SK-N-SH (cell line): ENCODE measurements at regions not wholly inside any gene's neighbourhood (a gene's known extent, or its start where the extent isn't known, plus 50 kb on each side); places are given as distances from the start of the nearest gene placed in this dataset.

Experiments used
- CTCF ChIP-seq: fragments of 200-600 bp; sonication (generic); IDR thresholded peaks from 2 replicates; pipeline ENCODE4 v1.6.1; 2017; ENCODE audit warnings: antibody characterized with exemption, mild to moderate bottlenecking, moderate library complexity
- EZH2phosphoT487 ChIP-seq: fragments of 200-600 bp; sonication (generic); IDR thresholded peaks from 2 replicates; pipeline ENCODE4 v1.6.1; 2017; ENCODE audit warnings: low read depth, mixed run types, mild to moderate bottlenecking, antibody characterized with exemption, moderate library complexity, borderline replicate concordance
- GABPA ChIP-seq: IDR thresholded peaks from 2 replicates; pipeline ENCODE4 v1.4.0; 2012; ENCODE audit warnings: low read depth, mild to moderate bottlenecking
- IRF3 ChIP-seq: fragments of 150-350 bp; IDR thresholded peaks from 2 replicates; pipeline ENCODE4 v1.6.1; 2016; ENCODE audit warnings: mild to moderate bottlenecking, low read depth, low read length
- MAX ChIP-seq: IDR thresholded peaks from 2 replicates; pipeline ENCODE4 v1.4.0; 2012; ENCODE audit warnings: low read depth
- POLR2AphosphoS5 ChIP-seq: IDR thresholded peaks from 2 replicates; pipeline ENCODE4 v1.6.1; 2012; ENCODE audit warnings: low read depth, low read length
- RCOR1 ChIP-seq: fragments of 150-350 bp; IDR thresholded peaks from 2 replicates; pipeline ENCODE4 v1.6.1; 2017; ENCODE audit warnings: antibody characterized with exemption, low read length
- USF2 ChIP-seq: fragments of 150-350 bp; IDR thresholded peaks from 2 replicates; pipeline ENCODE4 v1.6.1; 2017; ENCODE audit warnings: antibody characterized with exemption, low read length, low read depth, borderline replicate concordance

GRCh38 chr13:62327367-62327766 lies 911.7 kb upstream of the PCDH20 start:
- TF ChIP-seq CTCF (no peak), POLR2AphosphoS5 (no peak), GABPA (no peak), RCOR1 (no peak), IRF3 (no peak), EZH2phosphoT487 (no peak), MAX (no peak), USF2 (no peak)
